ENCODE measurements at regions not wholly inside any gene's neighbourhood (a gene's known extent, or its start where the extent isn't known, plus 50 kb on each side); places are given as distances from the start of the nearest gene placed in this dataset.

DNA sequence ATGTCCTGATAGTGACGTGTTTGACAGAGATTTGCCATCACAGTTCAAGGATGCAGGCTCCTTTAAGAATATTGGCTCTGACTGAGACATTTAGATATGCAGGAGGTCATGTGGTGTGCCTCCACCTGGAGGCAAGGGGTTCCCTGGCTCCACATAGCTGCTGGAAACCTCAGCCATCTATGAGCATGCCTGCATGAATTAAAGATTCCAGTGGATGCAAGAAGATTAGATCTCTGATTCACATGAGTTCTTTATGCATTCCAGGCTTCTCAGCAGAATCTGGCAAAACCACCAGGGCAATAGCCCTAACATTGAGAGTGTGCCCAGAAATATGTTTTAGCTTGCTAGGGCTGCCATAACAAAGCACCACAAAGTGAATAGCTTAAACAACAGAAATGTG is 298.5 kb upstream of the AADAT start:
- no peak for TF ChIP-seq NFATC4 (CRISPR knock-in tag; IDR thresholded peaks at IDR 0.05)
- TF ChIP-seq FOXJ3 (CRISPR knock-in tag; IDR thresholded peaks at IDR 0.05; ENCODE audit: borderline replicate concordance) = no peak
- TF ChIP-seq, protein P1, sequence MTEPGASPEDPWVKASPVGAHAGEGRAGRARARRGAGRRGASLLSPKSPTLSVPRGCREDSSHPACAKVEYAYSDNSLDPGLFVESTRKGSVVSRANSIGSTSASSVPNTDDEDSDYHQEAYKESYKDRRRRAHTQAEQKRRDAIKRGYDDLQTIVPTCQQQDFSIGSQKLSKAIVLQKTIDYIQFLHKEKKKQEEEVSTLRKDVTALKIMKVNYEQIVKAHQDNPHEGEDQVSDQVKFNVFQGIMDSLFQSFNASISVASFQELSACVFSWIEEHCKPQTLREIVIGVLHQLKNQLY (CRISPR knock-in tag; IDR thresholded peaks at IDR 0.05) = no peak
- TF ChIP-seq, protein P2, sequence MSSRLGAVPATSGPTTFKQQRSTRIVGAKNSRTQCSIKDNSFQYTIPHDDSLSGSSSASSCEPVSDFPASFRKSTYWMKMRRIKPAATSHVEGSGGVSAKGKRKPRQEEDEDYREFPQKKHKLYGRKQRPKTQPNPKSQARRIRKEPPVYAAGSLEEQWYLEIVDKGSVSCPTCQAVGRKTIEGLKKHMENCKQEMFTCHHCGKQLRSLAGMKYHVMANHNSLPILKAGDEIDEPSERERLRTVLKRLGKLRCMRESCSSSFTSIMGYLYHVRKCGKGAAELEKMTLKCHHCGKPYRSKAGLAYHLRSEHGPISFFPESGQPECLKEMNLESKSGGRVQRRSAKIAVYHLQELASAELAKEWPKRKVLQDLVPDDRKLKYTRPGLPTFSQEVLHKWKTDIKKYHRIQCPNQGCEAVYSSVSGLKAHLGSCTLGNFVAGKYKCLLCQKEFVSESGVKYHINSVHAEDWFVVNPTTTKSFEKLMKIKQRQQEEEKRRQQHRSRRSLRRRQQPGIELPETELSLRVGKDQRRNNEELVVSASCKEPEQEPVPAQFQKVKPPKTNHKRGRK (CRISPR knock-in tag; IDR thresholded peaks at IDR 0.05; ENCODE audit: borderline replicate concordance) = no peak
- no peak for TF ChIP-seq TCF7 (CRISPR knock-in tag; IDR thresholded peaks at IDR 0.05; ENCODE audit: low read depth)
- no peak for TF ChIP-seq FOXK1 (CRISPR knock-in tag; IDR thresholded peaks at IDR 0.05)
- TF ChIP-seq SMAD4 (CRISPR knock-in tag; IDR thresholded peaks at IDR 0.05) = no peak
- TF ChIP-seq, protein P3, sequence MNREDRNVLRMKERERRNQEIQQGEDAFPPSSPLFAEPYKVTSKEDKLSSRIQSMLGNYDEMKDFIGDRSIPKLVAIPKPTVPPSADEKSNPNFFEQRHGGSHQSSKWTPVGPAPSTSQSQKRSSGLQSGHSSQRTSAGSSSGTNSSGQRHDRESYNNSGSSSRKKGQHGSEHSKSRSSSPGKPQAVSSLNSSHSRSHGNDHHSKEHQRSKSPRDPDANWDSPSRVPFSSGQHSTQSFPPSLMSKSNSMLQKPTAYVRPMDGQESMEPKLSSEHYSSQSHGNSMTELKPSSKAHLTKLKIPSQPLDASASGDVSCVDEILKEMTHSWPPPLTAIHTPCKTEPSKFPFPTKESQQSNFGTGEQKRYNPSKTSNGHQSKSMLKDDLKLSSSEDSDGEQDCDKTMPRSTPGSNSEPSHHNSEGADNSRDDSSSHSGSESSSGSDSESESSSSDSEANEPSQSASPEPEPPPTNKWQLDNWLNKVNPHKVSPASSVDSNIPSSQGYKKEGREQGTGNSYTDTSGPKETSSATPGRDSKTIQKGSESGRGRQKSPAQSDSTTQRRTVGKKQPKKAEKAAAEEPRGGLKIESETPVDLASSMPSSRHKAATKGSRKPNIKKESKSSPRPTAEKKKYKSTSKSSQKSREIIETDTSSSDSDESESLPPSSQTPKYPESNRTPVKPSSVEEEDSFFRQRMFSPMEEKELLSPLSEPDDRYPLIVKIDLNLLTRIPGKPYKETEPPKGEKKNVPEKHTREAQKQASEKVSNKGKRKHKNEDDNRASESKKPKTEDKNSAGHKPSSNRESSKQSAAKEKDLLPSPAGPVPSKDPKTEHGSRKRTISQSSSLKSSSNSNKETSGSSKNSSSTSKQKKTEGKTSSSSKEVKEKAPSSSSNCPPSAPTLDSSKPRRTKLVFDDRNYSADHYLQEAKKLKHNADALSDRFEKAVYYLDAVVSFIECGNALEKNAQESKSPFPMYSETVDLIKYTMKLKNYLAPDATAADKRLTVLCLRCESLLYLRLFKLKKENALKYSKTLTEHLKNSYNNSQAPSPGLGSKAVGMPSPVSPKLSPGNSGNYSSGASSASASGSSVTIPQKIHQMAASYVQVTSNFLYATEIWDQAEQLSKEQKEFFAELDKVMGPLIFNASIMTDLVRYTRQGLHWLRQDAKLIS (CRISPR knock-in tag; IDR thresholded peaks at IDR 0.05; ENCODE audit: borderline replicate concordance) = no peak
- no peak for TF ChIP-seq ZNF219 (CRISPR knock-in tag; IDR thresholded peaks at IDR 0.05; ENCODE audit: borderline replicate concordance)
- TF ChIP-seq, protein P4, sequence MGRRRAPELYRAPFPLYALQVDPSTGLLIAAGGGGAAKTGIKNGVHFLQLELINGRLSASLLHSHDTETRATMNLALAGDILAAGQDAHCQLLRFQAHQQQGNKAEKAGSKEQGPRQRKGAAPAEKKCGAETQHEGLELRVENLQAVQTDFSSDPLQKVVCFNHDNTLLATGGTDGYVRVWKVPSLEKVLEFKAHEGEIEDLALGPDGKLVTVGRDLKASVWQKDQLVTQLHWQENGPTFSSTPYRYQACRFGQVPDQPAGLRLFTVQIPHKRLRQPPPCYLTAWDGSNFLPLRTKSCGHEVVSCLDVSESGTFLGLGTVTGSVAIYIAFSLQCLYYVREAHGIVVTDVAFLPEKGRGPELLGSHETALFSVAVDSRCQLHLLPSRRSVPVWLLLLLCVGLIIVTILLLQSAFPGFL (CRISPR knock-in tag; IDR thresholded peaks at IDR 0.05; ENCODE audit: borderline replicate concordance) = no peak
- TF ChIP-seq ZNF396 (CRISPR knock-in tag; IDR thresholded peaks at IDR 0.05; ENCODE audit: borderline replicate concordance) = no peak
- no peak for TF ChIP-seq GRHL2 (CRISPR knock-in tag; IDR thresholded peaks at IDR 0.05; ENCODE audit: insufficient replicate concordance, severe bottlenecking)
- no peak for TF ChIP-seq ZNF263 (CRISPR knock-in tag; IDR thresholded peaks at IDR 0.05; ENCODE audit: low read depth)
- TF ChIP-seq, protein P5, sequence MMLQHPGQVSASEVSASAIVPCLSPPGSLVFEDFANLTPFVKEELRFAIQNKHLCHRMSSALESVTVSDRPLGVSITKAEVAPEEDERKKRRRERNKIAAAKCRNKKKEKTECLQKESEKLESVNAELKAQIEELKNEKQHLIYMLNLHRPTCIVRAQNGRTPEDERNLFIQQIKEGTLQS (CRISPR knock-in tag; conservative IDR thresholded peaks at IDR 0.05) = no peak
- TF ChIP-seq, protein P6, sequence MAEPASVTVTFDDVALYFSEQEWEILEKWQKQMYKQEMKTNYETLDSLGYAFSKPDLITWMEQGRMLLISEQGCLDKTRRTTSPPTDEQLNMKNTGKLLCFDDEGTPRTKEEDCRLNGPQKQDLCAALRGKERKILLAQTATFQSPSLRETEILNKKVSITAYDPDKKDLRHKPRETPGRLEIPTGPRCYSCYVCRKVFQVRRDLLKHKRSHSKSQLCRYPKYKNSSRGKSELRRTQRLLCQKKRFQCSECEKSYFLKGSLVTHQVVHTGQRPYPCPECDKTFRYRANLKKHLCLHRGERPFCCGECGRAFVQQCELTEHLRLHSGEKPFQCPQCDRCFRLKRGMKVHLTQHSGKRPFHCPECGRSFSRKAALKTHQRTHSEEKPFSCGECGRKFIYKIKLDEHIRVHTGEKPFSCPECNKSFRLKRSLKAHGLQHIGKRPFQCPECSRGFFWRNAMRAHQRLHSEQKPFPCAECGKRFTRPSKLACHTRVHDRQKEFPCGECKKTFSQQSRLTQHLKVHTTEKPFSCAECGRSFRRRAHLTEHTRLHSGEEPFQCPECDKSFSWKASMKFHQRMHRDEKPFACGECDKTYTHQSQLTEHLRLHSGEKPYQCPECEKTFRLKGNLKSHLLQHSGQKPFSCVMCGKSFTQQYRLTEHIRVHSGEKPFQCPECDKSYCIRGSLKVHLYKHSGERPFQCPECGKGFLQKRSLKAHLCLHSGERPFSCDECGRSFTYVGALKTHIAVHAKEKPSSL (CRISPR knock-in tag; conservative IDR thresholded peaks at IDR 0.05) = no peak
- no peak for TF ChIP-seq ETV6 (CRISPR knock-in tag; IDR thresholded peaks at IDR 0.05)
- no peak for TF ChIP-seq PRRX2 (CRISPR knock-in tag; IDR thresholded peaks at IDR 0.05)
- no peak for TF ChIP-seq ZNF138 (CRISPR knock-in tag; conservative IDR thresholded peaks at IDR 0.05)
- no peak for TF ChIP-seq TEAD1 (CRISPR knock-in tag; IDR thresholded peaks at IDR 0.05)
- no peaks in the 10 kb centered on the region for H3K27me3 Mint-ChIP-seq (ENCODE audit: low read depth)
- no peaks in the 10 kb centered on the region for H3K36me3 Mint-ChIP-seq
- no peak for DNase-seq (ENCODE audit: low spot score)
- H3K4me1 Mint-ChIP-seq = no peaks in the 10 kb centered on the region
- peaks cover 10% of the 10 kb centered on the region for H3K9me3 Mint-ChIP-seq
- no peak overlapping the region for H3K4me3 Mint-ChIP-seq
- H3K27ac Mint-ChIP-seq = no peak overlapping the region
- POLR2A ChIA-PET = no interaction called here
- no peak for ATAC-seq
- CTCF ChIA-PET = no interaction called here
